Caco-2 (cell line): ENCODE measurements at regions not wholly inside any gene's neighbourhood (a gene's known extent, or its start where the extent isn't known, plus 50 kb on each side); places are given as distances from the start of the nearest gene placed in this dataset.
A peak's percentile ranks its signal among the peaks of the same experiment; 100 is the strongest.

ENCODE experiments used
- BruUV-seq: library from RNA; stranded (reverse); fragments of 400-500 nt; replicated peaks from 2 replicates; lab custom pipeline; 2021; lab: Mats Ljungman, UMichigan
- CTCF ChIA-PET: fragments of 300-600 bp; sonication (Branson Sonifier 250); formaldehyde crosslinking; loops from one replicate; lab custom pipeline; 2022; ENCODE audit warnings: antibody characterized with exemption; lab: Charles Lee
- POLR2A ChIA-PET: fragments of 300-600 bp; sonication (Branson Sonifier 250); formaldehyde crosslinking; loops from one replicate; lab custom pipeline; 2022; ENCODE audit warnings: antibody characterized with exemption; lab: Charles Lee
- DNase-seq, 2 experiments: peaks; one replicate each; pipeline versions ENCODE4 v3.0.0 to v3.0.0-alpha.2; 2020 to 2022
- H3K27me3 ChIP-seq: replicated peaks from 2 replicates; pipeline ENCODE4 v1.6.0; 2011; ENCODE audit warnings: low read length; ENCODE audit not compliant: control insufficient read depth, insufficient read depth
- H3K36me3 ChIP-seq: 2 replicates; pipeline ENCODE4 v1.5.1; 2011; ENCODE audit warnings: low read length; ENCODE audit not compliant: control insufficient read depth, insufficient read depth
- H3K4me1 ChIP-seq: fragments of 250-450 bp; sonication (Bioruptor Pico); 2 replicates; pipeline ENCODE4 v1.5.1; 2020; ENCODE audit warnings: mild to moderate bottlenecking
- H3K4me3 ChIP-seq: 2 replicates; pipeline ENCODE4 v1.5.1; 2011; ENCODE audit warnings: low read depth, mild to moderate bottlenecking, control low read depth, low read length
- H3K9me3 ChIP-seq: fragments of 250-450 bp; sonication (Bioruptor Pico); 2 replicates; pipeline ENCODE4 v1.5.1; 2020; ENCODE audit warnings: mild to moderate bottlenecking, moderate library complexity
- H3K27ac Mint-ChIP-seq: one replicate; pipeline ENCODE4 v1.8.0; 2022; ENCODE audit warnings: mixed read lengths; ENCODE audit not compliant: unreplicated experiment
- H3K27me3 Mint-ChIP-seq: one replicate; pipeline ENCODE4 v1.8.0; 2022; ENCODE audit warnings: mixed read lengths; ENCODE audit not compliant: insufficient read depth, unreplicated experiment
- H3K36me3 Mint-ChIP-seq: one replicate; pipeline ENCODE4 v1.8.0; 2022; ENCODE audit warnings: mild to moderate bottlenecking, mixed read lengths; ENCODE audit not compliant: insufficient read depth, unreplicated experiment
- H3K4me1 Mint-ChIP-seq: one replicate; pipeline ENCODE4 v1.8.0; 2022; ENCODE audit warnings: low read depth, mixed read lengths; ENCODE audit not compliant: unreplicated experiment
- H3K4me3 Mint-ChIP-seq: one replicate; pipeline ENCODE4 v1.8.0; 2022; ENCODE audit warnings: mild to moderate bottlenecking, moderate library complexity, mixed read lengths; ENCODE audit not compliant: unreplicated experiment
- H3K9me3 Mint-ChIP-seq: one replicate; pipeline ENCODE4 v1.8.0; 2022; ENCODE audit warnings: mixed read lengths; ENCODE audit not compliant: unreplicated experiment
- intact Hi-C: fragments of 100-400 bp; cut with micrococcal nuclease; formaldehyde crosslinking; loops from one replicate; pipeline ENCODE4 v1.10.0; 2022; ENCODE audit not compliant: unreplicated experiment
- TF ChIP-seq, protein P1 (sequence below), 2 experiments: fragments of 200-600 bp in 1 of 2; IDR thresholded peaks; 1 replicate in 1 of 2; 2 replicates in 1 of 2; pipeline versions ENCODE4 v1.5.1 to v1.8.0; 2011 to 2022; ENCODE audit warnings: antibody characterized with exemption in 1 of 2, control low read depth in 1 of 2, inconsistent platforms in 1 of 2, low read depth in 1 of 2, low read length in 1 of 2, mild to moderate bottlenecking in 1 of 2, moderate library complexity in 1 of 2; ENCODE audit not compliant: insufficient read depth in 1 of 2, severe bottlenecking in 1 of 2, unreplicated experiment in 1 of 2

DNA sequence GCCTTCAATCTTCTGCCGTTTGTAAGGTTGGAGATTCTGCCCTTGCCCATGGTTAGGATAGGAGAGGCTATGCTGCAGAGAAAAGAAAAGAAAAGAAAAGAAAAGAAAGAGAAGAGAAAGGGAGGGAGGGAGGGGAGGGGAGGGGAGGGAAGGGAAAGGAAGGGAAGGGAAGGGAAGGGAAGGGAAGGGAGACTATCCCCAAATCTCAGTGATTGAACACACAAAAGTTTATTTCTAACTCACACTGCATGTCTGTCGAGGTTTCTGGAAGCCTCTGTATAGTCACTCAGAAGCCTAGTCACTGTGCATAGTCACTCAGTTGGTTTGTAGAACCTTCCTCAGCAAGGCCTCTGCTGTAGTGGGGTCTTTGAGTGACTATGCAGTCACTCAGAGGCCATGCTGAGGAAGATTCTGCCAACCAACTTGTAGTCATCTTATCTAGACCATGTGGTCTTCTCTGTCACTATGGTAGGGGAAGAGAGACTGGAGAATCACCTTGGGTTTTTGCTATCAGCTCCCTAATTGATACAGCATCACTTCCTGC, 52.3 kb upstream of the ABCC9 start:
- no peak for DNase-seq
- H3K9me3 ChIP-seq = no peaks in the 10 kb centered on the region
- peaks cover 22% of the 10 kb centered on the region for H3K4me1 Mint-ChIP-seq
- no peaks in the 10 kb centered on the region for H3K27me3 Mint-ChIP-seq
- no peak overlapping the region for H3K4me3 ChIP-seq
- peaks cover 24% of the 10 kb centered on the region for H3K4me1 ChIP-seq
- peaks cover 7% of the 10 kb centered on the region for H3K9me3 Mint-ChIP-seq
- H3K27ac Mint-ChIP-seq = no peak overlapping the region
- no peaks in the 10 kb centered on the region for H3K36me3 Mint-ChIP-seq
- ChIA-PET CTCF (no interaction called here), POLR2A (no interaction called here)
- intact Hi-C loops = no loop called here
- TF ChIP-seq, protein P1, sequence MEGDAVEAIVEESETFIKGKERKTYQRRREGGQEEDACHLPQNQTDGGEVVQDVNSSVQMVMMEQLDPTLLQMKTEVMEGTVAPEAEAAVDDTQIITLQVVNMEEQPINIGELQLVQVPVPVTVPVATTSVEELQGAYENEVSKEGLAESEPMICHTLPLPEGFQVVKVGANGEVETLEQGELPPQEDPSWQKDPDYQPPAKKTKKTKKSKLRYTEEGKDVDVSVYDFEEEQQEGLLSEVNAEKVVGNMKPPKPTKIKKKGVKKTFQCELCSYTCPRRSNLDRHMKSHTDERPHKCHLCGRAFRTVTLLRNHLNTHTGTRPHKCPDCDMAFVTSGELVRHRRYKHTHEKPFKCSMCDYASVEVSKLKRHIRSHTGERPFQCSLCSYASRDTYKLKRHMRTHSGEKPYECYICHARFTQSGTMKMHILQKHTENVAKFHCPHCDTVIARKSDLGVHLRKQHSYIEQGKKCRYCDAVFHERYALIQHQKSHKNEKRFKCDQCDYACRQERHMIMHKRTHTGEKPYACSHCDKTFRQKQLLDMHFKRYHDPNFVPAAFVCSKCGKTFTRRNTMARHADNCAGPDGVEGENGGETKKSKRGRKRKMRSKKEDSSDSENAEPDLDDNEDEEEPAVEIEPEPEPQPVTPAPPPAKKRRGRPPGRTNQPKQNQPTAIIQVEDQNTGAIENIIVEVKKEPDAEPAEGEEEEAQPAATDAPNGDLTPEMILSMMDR (IDR thresholded peaks at IDR 0.05; ENCODE audit: insufficient read depth in 1 of 2, low read depth in 1 of 2, low read length in 1 of 2, severe bottlenecking in 1 of 2, unreplicated experiment in 1 of 2) = no peak
- no peak overlapping the region for H3K4me3 Mint-ChIP-seq
- no TSS peak for BruUV-seq
- no peaks in the 10 kb centered on the region for H3K36me3 ChIP-seq
- no peaks in the 10 kb centered on the region for H3K27me3 ChIP-seq

DNA sequence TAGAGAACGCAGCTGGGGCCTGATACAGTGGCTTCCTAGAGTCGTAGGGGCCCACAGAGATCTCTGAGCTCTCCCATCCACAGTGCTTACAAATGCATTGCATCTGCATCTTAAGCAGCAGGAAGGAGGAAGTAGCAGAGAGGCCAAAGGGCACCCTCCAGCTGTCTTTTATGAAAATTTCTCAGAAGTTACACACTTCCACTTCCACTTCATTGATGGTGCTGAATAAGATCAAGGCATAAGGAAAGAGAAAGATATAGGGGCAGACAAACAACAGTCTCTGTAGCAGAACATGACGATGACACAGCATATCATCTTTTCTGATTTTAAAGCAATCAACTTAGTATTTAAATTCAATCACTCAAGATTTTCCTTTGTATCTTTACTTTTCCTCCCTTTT, 51.6 kb upstream of the ABCC9 start:
- Mint-ChIP-seq H3K4me1 (peaks cover 22% of the 10 kb centered on the region), H3K4me3 (no peak overlapping the region), H3K9me3 (peaks cover 7% of the 10 kb centered on the region), H3K27me3 (no peaks in the 10 kb centered on the region), H3K27ac (no peak overlapping the region), H3K36me3 (no peaks in the 10 kb centered on the region)
- DNase-seq = no peak
- TF ChIP-seq, protein P1 (IDR thresholded peaks at IDR 0.05; ENCODE audit: insufficient read depth in 1 of 2, low read depth in 1 of 2, low read length in 1 of 2, severe bottlenecking in 1 of 2, unreplicated experiment in 1 of 2) = no peak
- no peaks in the 10 kb centered on the region for H3K9me3 ChIP-seq
- intact Hi-C loops = no loop called here
- H3K36me3 ChIP-seq = no peaks in the 10 kb centered on the region
- ChIA-PET CTCF (interaction anchor here (0.6 kb wide), 1 partner anchor 42 kb away, joined by 4 read pairs; no protein-coding TSS in a partner anchor), POLR2A (no interaction called here)
- no peaks in the 10 kb centered on the region for H3K27me3 ChIP-seq
- H3K4me1 ChIP-seq = peaks cover 24% of the 10 kb centered on the region
- BruUV-seq = no TSS peak
- no peak overlapping the region for H3K4me3 ChIP-seq

- Mint-ChIP-seq H3K27me3 (no peaks in the 10 kb centered on the region), H3K9me3 (peaks cover 7% of the 10 kb centered on the region), H3K4me1 (peaks cover 29% of the 10 kb centered on the region), H3K36me3 (no peaks in the 10 kb centered on the region), H3K4me3 (no peak overlapping the region), H3K27ac (peak overlapping the region; percentile 13)
- no peaks in the 10 kb centered on the region for H3K27me3 ChIP-seq
- peaks cover 24% of the 10 kb centered on the region for H3K4me1 ChIP-seq
- intact Hi-C loops = no loop called here
- BruUV-seq = no TSS peak
- H3K36me3 ChIP-seq = no peaks in the 10 kb centered on the region
- CTCF ChIA-PET = interaction anchor here (4.0 kb wide), 1 partner anchor 294 kb away, joined by 109 read pairs; no protein-coding TSS in a partner anchor
- DNase-seq = no peak
- TF ChIP-seq, protein P1 (IDR thresholded peaks at IDR 0.05; ENCODE audit: insufficient read depth in 1 of 2, low read depth in 1 of 2, low read length in 1 of 2, severe bottlenecking in 1 of 2, unreplicated experiment in 1 of 2) = no peak
- POLR2A ChIA-PET = no interaction called here
- no peaks in the 10 kb centered on the region for H3K9me3 ChIP-seq
- no peak overlapping the region for H3K4me3 ChIP-seq
Observed at GRCh38 chr12:21991526-21991925, 50.3 kb upstream of the ABCC9 start.
